Fibroblast of pulmonary artery (primary cell): ENCODE measurements at regions not wholly inside any gene's neighbourhood (a gene's known extent, or its start where the extent isn't known, plus 50 kb on each side); places are given as distances from the start of the nearest gene placed in this dataset.

Experiments used
- DNase-seq: peaks from one replicate; pipeline ENCODE4 v3.0.0-alpha.2; 2010; ENCODE audit warnings: low read depth
- H3K4me3 ChIP-seq: replicated peaks from 2 replicates; pipeline ENCODE4 v1.5.1; 2011; ENCODE audit warnings: low read depth, mild to moderate bottlenecking, control low read depth, low read length, moderate library complexity
- TF ChIP-seq, protein P1 (sequence below): IDR thresholded peaks from 2 replicates; pipeline ENCODE4 v1.5.1; 2011; ENCODE audit warnings: mild to moderate bottlenecking, control low read depth, low read length, inconsistent platforms; ENCODE audit errors: missing control alignments

DNA sequence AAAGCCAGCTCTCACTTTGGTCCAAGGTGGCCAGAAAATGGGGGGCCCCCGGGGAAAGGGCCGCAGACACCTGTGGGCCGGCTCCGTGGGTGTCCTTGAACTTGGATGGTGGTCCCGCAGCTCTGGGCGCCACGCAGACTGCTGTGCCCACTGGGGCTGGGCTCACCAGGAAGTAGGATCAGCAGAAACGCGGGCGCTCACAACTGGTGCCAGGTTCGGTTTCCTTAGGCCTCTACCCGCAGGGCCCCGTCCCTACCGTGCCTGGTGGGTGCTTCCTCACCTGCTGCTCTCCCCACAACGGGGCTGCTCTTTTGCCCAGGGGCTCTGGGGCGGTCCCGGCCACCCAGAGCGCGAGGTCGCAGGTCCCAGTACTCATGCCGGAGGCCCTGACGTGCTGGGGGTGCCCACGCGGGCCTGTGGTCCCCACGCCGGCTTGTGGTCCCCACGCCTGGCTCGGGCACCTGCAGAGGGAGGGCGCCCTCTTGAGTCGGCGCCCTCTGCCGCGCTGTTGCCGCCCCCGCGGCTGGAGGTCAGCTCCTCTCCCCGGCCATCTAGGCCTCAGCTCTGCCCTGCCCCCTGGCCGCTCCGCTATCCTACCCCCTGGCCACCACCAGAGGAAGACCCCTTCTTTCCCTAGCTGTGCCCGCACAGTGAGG lies 1303.6 kb downstream of the UQCRFS1 start:
- no peak for DNase-seq
- TF ChIP-seq, protein P1, sequence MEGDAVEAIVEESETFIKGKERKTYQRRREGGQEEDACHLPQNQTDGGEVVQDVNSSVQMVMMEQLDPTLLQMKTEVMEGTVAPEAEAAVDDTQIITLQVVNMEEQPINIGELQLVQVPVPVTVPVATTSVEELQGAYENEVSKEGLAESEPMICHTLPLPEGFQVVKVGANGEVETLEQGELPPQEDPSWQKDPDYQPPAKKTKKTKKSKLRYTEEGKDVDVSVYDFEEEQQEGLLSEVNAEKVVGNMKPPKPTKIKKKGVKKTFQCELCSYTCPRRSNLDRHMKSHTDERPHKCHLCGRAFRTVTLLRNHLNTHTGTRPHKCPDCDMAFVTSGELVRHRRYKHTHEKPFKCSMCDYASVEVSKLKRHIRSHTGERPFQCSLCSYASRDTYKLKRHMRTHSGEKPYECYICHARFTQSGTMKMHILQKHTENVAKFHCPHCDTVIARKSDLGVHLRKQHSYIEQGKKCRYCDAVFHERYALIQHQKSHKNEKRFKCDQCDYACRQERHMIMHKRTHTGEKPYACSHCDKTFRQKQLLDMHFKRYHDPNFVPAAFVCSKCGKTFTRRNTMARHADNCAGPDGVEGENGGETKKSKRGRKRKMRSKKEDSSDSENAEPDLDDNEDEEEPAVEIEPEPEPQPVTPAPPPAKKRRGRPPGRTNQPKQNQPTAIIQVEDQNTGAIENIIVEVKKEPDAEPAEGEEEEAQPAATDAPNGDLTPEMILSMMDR, result no peak
- H3K4me3 ChIP-seq, result no peak overlapping the region

DNA sequence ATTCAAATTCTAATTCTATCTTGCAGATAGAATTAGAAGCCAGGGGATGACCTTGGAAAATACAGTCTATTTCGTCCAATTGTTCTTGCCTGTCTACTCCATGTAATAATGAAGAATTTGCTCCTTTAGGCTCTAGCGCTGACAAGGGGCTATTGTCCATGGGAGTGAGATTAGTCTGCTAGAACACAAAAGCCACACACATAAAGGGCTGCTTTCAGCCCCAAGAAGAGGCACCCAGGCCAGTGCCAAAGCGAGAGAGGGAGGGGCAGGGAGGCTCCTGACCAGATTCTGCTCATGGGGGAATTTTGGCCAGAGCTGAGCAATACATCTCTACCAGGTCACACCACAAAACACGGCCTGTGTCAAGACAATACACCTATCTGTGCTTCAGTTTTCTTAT lies 1306.9 kb downstream of the UQCRFS1 start:
- TF ChIP-seq, protein P1, result no peak
- no peak overlapping the region for H3K4me3 ChIP-seq
- no peak for DNase-seq

DNA sequence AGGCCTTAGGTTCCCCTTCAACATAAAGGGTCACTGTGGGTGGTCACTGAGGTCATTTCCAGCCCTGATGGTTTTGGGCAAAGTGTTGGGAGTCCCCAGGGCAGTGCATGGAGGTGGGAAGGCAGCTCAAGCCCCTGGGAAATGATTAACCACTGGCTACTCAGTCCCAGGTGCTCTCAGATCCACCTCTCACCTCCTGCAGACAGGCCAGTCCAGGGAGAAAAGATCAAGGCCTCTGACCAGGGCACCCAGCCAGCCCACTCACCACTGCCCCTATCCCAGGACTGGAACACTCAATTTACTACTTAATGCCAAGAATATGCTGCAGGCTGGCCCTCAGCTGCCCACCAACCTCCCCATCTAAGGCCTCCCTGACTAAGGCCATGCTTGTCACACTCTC lies 1307.9 kb downstream of the UQCRFS1 start:
- no peak overlapping the region for H3K4me3 ChIP-seq
- TF ChIP-seq, protein P1, result no peak
- no peak for DNase-seq

DNA sequence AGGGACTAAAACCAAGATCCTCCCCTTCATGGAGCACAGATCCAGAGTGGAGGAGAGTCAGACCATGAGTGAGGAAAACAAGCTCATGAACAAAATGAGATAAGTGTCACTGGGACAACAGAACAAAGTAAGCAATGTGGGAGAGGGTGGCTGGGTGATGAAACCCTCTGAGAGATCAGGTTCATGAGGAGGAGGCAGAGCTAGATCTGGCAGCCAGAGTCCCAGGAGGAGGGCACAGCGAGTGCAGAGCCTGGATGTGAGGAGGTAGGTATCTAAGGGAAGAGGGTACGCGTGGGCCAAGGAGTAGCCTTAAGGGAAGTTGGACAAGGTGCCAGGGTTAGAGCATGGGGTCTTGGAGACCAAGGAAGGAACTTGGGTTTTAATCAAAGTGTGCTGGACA lies 1311.9 kb downstream of the UQCRFS1 start:
- TF ChIP-seq, protein P1, result no peak
- no peak for DNase-seq
- no peak overlapping the region for H3K4me3 ChIP-seq

DNA sequence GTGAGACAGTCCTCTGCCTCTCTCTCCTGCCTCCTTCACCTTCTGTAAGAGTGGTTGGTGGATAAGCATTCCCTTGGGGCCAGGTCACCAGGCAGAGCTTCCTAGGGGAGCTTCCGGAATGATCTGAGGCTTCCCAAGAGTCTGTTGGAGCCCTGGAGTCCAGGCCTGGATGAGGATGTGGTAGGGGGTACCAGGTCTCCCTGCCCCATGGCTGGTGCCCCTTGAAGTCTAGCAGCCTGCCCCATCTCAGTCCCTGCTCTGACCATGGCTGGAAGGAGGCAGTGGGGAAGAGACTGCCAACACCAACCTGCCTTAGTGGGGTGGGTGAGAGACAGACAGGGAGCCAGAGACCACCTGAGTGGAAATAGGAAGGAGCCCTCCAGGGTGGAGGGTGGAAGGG lies 1316.9 kb downstream of the UQCRFS1 start:
- TF ChIP-seq, protein P1, result no peak
- DNase-seq, result no peak
- no peak overlapping the region for H3K4me3 ChIP-seq

DNA sequence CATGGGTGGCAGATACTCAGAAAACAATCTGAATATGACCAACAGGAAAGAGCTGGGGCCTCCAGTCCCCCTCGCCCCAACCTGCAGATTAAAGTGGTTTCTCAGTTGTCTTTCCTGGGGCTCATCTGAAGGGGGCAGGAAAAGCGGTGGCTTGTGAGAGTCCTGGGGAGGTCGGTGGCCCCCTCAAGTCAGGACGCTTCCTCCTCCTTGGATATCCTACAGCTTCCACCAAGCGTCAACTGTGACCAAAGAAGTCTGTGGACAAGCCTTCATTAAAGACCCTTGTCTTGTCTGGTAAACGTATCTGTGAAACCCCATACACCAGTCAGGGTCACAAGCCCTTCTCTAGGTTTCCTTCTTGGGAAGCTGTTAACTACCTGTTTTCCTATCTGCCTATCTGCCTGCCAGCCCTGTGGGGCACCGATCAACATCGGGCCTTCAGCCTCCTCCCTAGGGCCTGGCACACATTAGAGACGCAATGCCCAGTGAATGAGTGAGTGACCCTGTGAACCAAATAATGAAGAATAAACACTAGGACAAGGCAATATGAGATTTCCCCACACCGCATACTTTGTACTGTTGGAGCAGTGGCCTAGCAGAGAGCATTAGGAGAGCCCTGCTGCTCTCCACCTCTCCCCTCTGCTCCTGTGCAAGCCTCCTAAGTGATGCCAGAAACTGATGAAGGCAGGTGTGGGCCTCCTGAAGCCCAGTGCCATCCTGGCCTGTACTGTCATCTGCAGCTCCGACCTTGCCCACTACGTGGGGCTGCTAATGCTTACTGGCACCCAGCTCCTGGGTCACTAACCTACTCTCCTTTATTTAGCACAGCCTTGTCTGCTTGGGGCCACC lies 1317.8 kb downstream of the UQCRFS1 start:
- no peak for DNase-seq
- TF ChIP-seq, protein P1, result no peak
- H3K4me3 ChIP-seq, result no peak overlapping the region
